GM23248 (cell line): ENCODE measurements at regions not wholly inside any gene's neighbourhood (a gene's known extent, or its start where the extent isn't known, plus 50 kb on each side); places are given as distances from the start of the nearest gene placed in this dataset.

ENCODE experiments used
- DNase-seq: peaks from one replicate; pipeline ENCODE4 v3.0.0-alpha.2; 2015
- H2AFZ ChIP-seq: fragments of 200-600 bp; sonication (generic); 2 replicates; pipeline ENCODE4 v1.6.1; 2016; ENCODE audit warnings: antibody characterized with exemption
- H3F3A ChIP-seq: fragments of 200-600 bp; sonication (generic); 2 replicates; pipeline ENCODE4 v1.6.1; 2016; ENCODE audit warnings: mild to moderate bottlenecking, antibody characterized with exemption, mixed run types; ENCODE audit not compliant: insufficient read depth
- H3K27ac ChIP-seq: fragments of 200-600 bp; sonication (generic); 2 replicates; pipeline ENCODE4 v1.5.1; 2016; ENCODE audit warnings: mild to moderate bottlenecking
- H3K27me3 ChIP-seq: fragments of 200-600 bp; sonication (generic); replicated peaks from 2 replicates; pipeline ENCODE4 v1.6.1; 2016; ENCODE audit warnings: mild to moderate bottlenecking; ENCODE audit not compliant: insufficient read depth
- H3K36me3 ChIP-seq: fragments of 200-600 bp; sonication (generic); 2 replicates; pipeline ENCODE4 v1.6.1; 2016; ENCODE audit warnings: low read depth, mild to moderate bottlenecking
- H3K4me1 ChIP-seq: fragments of 200-600 bp; sonication (generic); 2 replicates; pipeline ENCODE4 v1.6.1; 2016; ENCODE audit warnings: mild to moderate bottlenecking; ENCODE audit not compliant: insufficient read depth
- H3K4me2 ChIP-seq: fragments of 200-600 bp; sonication (generic); one replicate; pipeline ENCODE4 v1.6.1; 2016; ENCODE audit warnings: mild to moderate bottlenecking; ENCODE audit not compliant: unreplicated experiment
- H3K4me3 ChIP-seq: fragments of 200-600 bp; sonication (generic); 2 replicates; pipeline ENCODE4 v1.5.1; 2016; ENCODE audit warnings: mild to moderate bottlenecking
- H3K79me2 ChIP-seq: fragments of 200-600 bp; sonication (generic); 2 replicates; pipeline ENCODE4 v1.6.1; 2016; ENCODE audit warnings: mild to moderate bottlenecking; ENCODE audit not compliant: insufficient read depth
- H3K9ac ChIP-seq: fragments of 200-600 bp; sonication (generic); 2 replicates; pipeline ENCODE4 v1.6.1; 2016; ENCODE audit warnings: mild to moderate bottlenecking
- H3K9me2 ChIP-seq: fragments of 200-600 bp; sonication (generic); 2 replicates; pipeline ENCODE4 v1.6.1; 2016; ENCODE audit warnings: mixed run types, mild to moderate bottlenecking, moderate library complexity; ENCODE audit not compliant: insufficient read depth
- H3K9me3 ChIP-seq: fragments of 200-600 bp; sonication (generic); one replicate; pipeline ENCODE4 v1.6.1; 2017; ENCODE audit warnings: low read depth
- H4K20me1 ChIP-seq: fragments of 200-600 bp; sonication (generic); 2 replicates; pipeline ENCODE4 v1.6.0; 2016; ENCODE audit not compliant: insufficient read depth
- EZH2 ChIP-seq: fragments of 200-600 bp; sonication (generic); IDR thresholded peaks from 2 replicates; pipeline ENCODE4 v1.6.1; 2018; ENCODE audit warnings: antibody characterized with exemption, mild to moderate bottlenecking; ENCODE audit not compliant: insufficient read depth, poor library complexity, severe bottlenecking
- EZH2phosphoT487 ChIP-seq: fragments of 200-600 bp; sonication (generic); IDR thresholded peaks from 2 replicates; pipeline ENCODE4 v1.6.1; 2018; ENCODE audit warnings: antibody characterized with exemption, moderate library complexity, mild to moderate bottlenecking, low read depth; ENCODE audit not compliant: insufficient read depth
- WGBS, 2 experiments: methylation state at CpG; one replicate each; pipeline ENCODE4 v1.1.6; 2015 to 2017; ENCODE audit warnings: low lambda C conversion rate in 2 of 2, low coverage in 1 of 2; ENCODE audit errors: missing lambda C conversion rate in 2 of 2; 5-methylcytosine and 5-hydroxymethylcytosine counted together
- in situ Hi-C: fragments of 300-500 bp; cut with MboI; formaldehyde crosslinking; loops from 2 replicates; pipeline ENCODE4 v1.15.0; 2020

- no peak overlapping the region for H3K4me3 ChIP-seq
- in situ Hi-C loops = no loop called here
These were observed 764.9 kb downstream of the DNAH5 start for GRCh38 chr5:13179407-13180087.

GRCh38 chr5:13143630-13144029 lies 800.9 kb downstream of the DNAH5 start:
- Histone ChIP-seq H3K9me3 (no peaks in the 10 kb centered on the region), H3K79me2 (no peaks in the 10 kb centered on the region), H3K4me1 (no peaks in the 10 kb centered on the region), H3K4me2 (no peak overlapping the region), H3F3A (no peaks in the 10 kb centered on the region), H3K36me3 (no peaks in the 10 kb centered on the region), H4K20me1 (no peaks in the 10 kb centered on the region), H2AFZ (no peak overlapping the region), H3K9me2 (no peaks in the 10 kb centered on the region), H3K4me3 (no peak overlapping the region), H3K27ac (no peak overlapping the region), H3K9ac (no peak overlapping the region), H3K27me3 (no peaks in the 10 kb centered on the region)
- in situ Hi-C loops = no loop called here
- TF ChIP-seq EZH2 (no peak), EZH2phosphoT487 (no peak)
- DNase-seq = no peak
- WGBS, 2 experiments = 0 to 21% methylated on average over 1 of the region's 1 CpG

More at GRCh38 chr5:13179407-13180087, 764.9 kb downstream of the DNAH5 start:
- no peak overlapping the region for H2AFZ ChIP-seq
- H3F3A ChIP-seq = no peaks in the 10 kb centered on the region
- 30 to 34% methylated on average over 5 of the region's 5 CpGs for WGBS, 2 experiments
- no peaks in the 10 kb centered on the region for H3K27me3 ChIP-seq
- no peaks in the 10 kb centered on the region; the same call in 1 of the 2 replicates for H3K9me2 ChIP-seq
- H3K79me2 ChIP-seq = no peaks in the 10 kb centered on the region
- DNase-seq = no peak
- H3K9ac ChIP-seq = no peak overlapping the region
- H3K4me1 ChIP-seq = no peaks in the 10 kb centered on the region
- no peak overlapping the region for H3K27ac ChIP-seq
- H3K36me3 ChIP-seq = no peaks in the 10 kb centered on the region
- no peaks in the 10 kb centered on the region for H3K9me3 ChIP-seq
- no peaks in the 10 kb centered on the region for H4K20me1 ChIP-seq
- TF ChIP-seq EZH2phosphoT487 = no peak
- TF ChIP-seq EZH2 = no peak
- H3K4me2 ChIP-seq = no peak overlapping the region

GRCh38 chr5:13143214-13143613 lies 801.3 kb downstream of the DNAH5 start:
- TF ChIP-seq EZH2phosphoT487 (no peak), EZH2 (no peak)
- DNase-seq = no peak
- Histone ChIP-seq H3K27ac (no peak overlapping the region), H3K9ac (no peak overlapping the region), H3K9me2 (no peaks in the 10 kb centered on the region), H3K9me3 (no peaks in the 10 kb centered on the region), H2AFZ (no peak overlapping the region), H4K20me1 (no peaks in the 10 kb centered on the region), H3K79me2 (no peaks in the 10 kb centered on the region), H3K27me3 (no peaks in the 10 kb centered on the region), H3K4me2 (no peak overlapping the region), H3F3A (no peaks in the 10 kb centered on the region), H3K4me1 (no peaks in the 10 kb centered on the region), H3K4me3 (no peak overlapping the region), H3K36me3 (no peaks in the 10 kb centered on the region)
- in situ Hi-C loops = no loop called here

- H3K9ac ChIP-seq = no peak overlapping the region
- in situ Hi-C loops = no loop called here
- H3K36me3 ChIP-seq = no peaks in the 10 kb centered on the region
- H4K20me1 ChIP-seq = no peaks in the 10 kb centered on the region
- H3K4me3 ChIP-seq = no peak overlapping the region
- no peak for DNase-seq
- no peaks in the 10 kb centered on the region for H3K79me2 ChIP-seq
- 15 to 17% methylated on average over 2 of the region's 2 CpGs for WGBS, 2 experiments
- H3K27me3 ChIP-seq = no peaks in the 10 kb centered on the region
- H3K4me1 ChIP-seq = no peaks in the 10 kb centered on the region
- H3K9me2 ChIP-seq = no peaks in the 10 kb centered on the region; the same call in 1 of the 2 replicates
- no peaks in the 10 kb centered on the region for H3K9me3 ChIP-seq
- no peaks in the 10 kb centered on the region for H3F3A ChIP-seq
- no peak for TF ChIP-seq EZH2phosphoT487
- TF ChIP-seq EZH2 = no peak
- H3K4me2 ChIP-seq = no peak overlapping the region
- H3K27ac ChIP-seq = no peak overlapping the region
- H2AFZ ChIP-seq = no peak overlapping the region
These were observed 810.5 kb downstream of the DNAH5 start for GRCh38 chr5:13133951-13134350.

- Histone ChIP-seq H3K4me1 (no peaks in the 10 kb centered on the region), H3K79me2 (no peaks in the 10 kb centered on the region), H3K4me3 (no peak overlapping the region), H3K9ac (no peak overlapping the region), H4K20me1 (no peaks in the 10 kb centered on the region), H3K36me3 (no peaks in the 10 kb centered on the region), H3K4me2 (no peak overlapping the region), H2AFZ (no peak overlapping the region), H3K27me3 (no peaks in the 10 kb centered on the region), H3K9me3 (no peaks in the 10 kb centered on the region), H3F3A (no peaks in the 10 kb centered on the region), H3K27ac (no peak overlapping the region), H3K9me2 (no peaks in the 10 kb centered on the region)
- in situ Hi-C loops = no loop called here
- no peak for TF ChIP-seq EZH2
- TF ChIP-seq EZH2phosphoT487 = no peak
- 27 to 28% methylated on average over 1 of the region's 1 CpG for WGBS, 2 experiments
- DNase-seq = no peak
These were observed 829.0 kb downstream of the DNAH5 start for GRCh38 chr5:13115476-13115875.
